Panc1 (cell line): ENCODE measurements at regions not wholly inside any gene's neighbourhood (a gene's known extent, or its start where the extent isn't known, plus 50 kb on each side); places are given as distances from the start of the nearest gene placed in this dataset.

ENCODE experiments used
- ATAC-seq: fragments of 200-7000 bp; cut with Tn5 transposase; 2 replicates; pipeline ENCODE4 v1.9.1; 2020; ENCODE audit warnings: mild to moderate bottlenecking, moderate library complexity
- BruUV-seq: library from RNA; stranded (reverse); fragments of 400-500 nt; replicated peaks from 2 replicates; lab custom pipeline; 2021; lab: Mats Ljungman, UMichigan
- CTCF ChIA-PET: fragments of 300-600 bp; sonication (Branson Sonifier 250); formaldehyde crosslinking; loops from one replicate; lab custom pipeline; 2022; ENCODE audit warnings: antibody characterized with exemption; lab: Charles Lee
- POLR2A ChIA-PET: fragments of 300-600 bp; sonication (Branson Sonifier 250); formaldehyde crosslinking; loops from one replicate; lab custom pipeline; 2022; ENCODE audit warnings: antibody characterized with exemption; lab: Charles Lee
- DNase-seq: peaks from one replicate; pipeline ENCODE4 v3.0.0-alpha.2; 2010; ENCODE audit warnings: low read depth, low spot score
- H3K27ac ChIP-seq: 2 replicates; pipeline ENCODE4 v1.5.1; 2011; ENCODE audit warnings: mild to moderate bottlenecking, low read length, inconsistent platforms
- H3K27me3 ChIP-seq: fragments of 200-500 bp; sonication (Bioruptor generic); 2 replicates; pipeline ENCODE4 v1.6.0; 2014; ENCODE audit warnings: low read length, inconsistent platforms; ENCODE audit not compliant: control insufficient read depth, insufficient read depth
- H3K36me3 ChIP-seq: fragments of 200-500 bp; sonication (Bioruptor generic); 2 replicates; pipeline ENCODE4 v1.5.1; 2014; ENCODE audit warnings: inconsistent platforms, mild to moderate bottlenecking, low read length, moderate library complexity; ENCODE audit not compliant: control insufficient read depth, insufficient read depth
- H3K4me1 ChIP-seq: 2 replicates; pipeline ENCODE4 v1.5.1; 2011; ENCODE audit warnings: inconsistent platforms, mild to moderate bottlenecking, low read length, moderate library complexity; ENCODE audit not compliant: control insufficient read depth, insufficient read depth
- H3K4me3 ChIP-seq, 2 experiments: 2 replicates each; pipeline ENCODE4 v1.5.1; 2011 to 2012; ENCODE audit warnings: low read depth in 2 of 2, low read length in 2 of 2, mild to moderate bottlenecking in 2 of 2, inconsistent platforms in 1 of 2, moderate library complexity in 1 of 2
- H3K9me3 ChIP-seq: fragments of 200-500 bp; sonication (Bioruptor generic); 2 replicates; pipeline ENCODE4 v1.5.1; 2014; ENCODE audit warnings: low read depth, mild to moderate bottlenecking, inconsistent platforms, low read length, moderate library complexity; ENCODE audit not compliant: control insufficient read depth, insufficient read depth
- CTCF ChIP-seq: fragments of 450-650 bp; IDR thresholded peaks from 2 replicates; pipeline ENCODE4 v1.5.1; 2017; ENCODE audit warnings: mild to moderate bottlenecking
- POLR2AphosphoS5 ChIP-seq: IDR thresholded peaks from 2 replicates; pipeline ENCODE4 v1.6.1; 2012; ENCODE audit warnings: mild to moderate bottlenecking, low read depth, low read length, moderate library complexity
- REST ChIP-seq, 2 experiments: IDR thresholded peaks; 2 replicates each; pipeline ENCODE4 v1.6.1; 2011 to 2012; ENCODE audit warnings: low read depth in 2 of 2, control low read depth in 1 of 2, low read length in 1 of 2, mild to moderate bottlenecking in 1 of 2, moderate library complexity in 1 of 2; ENCODE audit not compliant: insufficient read depth in 1 of 2
- SIN3A ChIP-seq: IDR thresholded peaks from 2 replicates; pipeline ENCODE4 v1.6.1; 2012; ENCODE audit warnings: low read depth, mild to moderate bottlenecking, low read length, moderate library complexity, borderline replicate concordance; ENCODE audit not compliant: insufficient read depth
- TCF7L2 ChIP-seq: IDR thresholded peaks from 2 replicates; pipeline ENCODE4 v1.6.1; 2011; ENCODE audit warnings: mild to moderate bottlenecking, low read depth, low read length, inconsistent platforms
- in situ Hi-C: cut with HindIII; loops from 2 replicates; pipeline ENCODE4 v1.10.0; 2016; ENCODE audit warnings: low sequenced_read_pairs, low pct_unique_long_range_greater_than_20kb
- intact Hi-C: fragments of 100-400 bp; cut with micrococcal nuclease; formaldehyde crosslinking; loops from one replicate; pipeline ENCODE4 v1.10.0; 2022; ENCODE audit not compliant: unreplicated experiment

GRCh38 chr13:105607426-105607825 is 928.0 kb downstream of the EFNB2 start:
- intact Hi-C loops: no loop called here
- no peak for TF ChIP-seq SIN3A
- TF ChIP-seq CTCF: no peak
- no peak for TF ChIP-seq TCF7L2
- H3K27me3 ChIP-seq: no peaks in the 10 kb centered on the region
- BruUV-seq: no TSS peak
- no peaks in the 10 kb centered on the region for H3K4me1 ChIP-seq
- no peak overlapping the region for H3K27ac ChIP-seq
- no peaks in the 10 kb centered on the region for H3K36me3 ChIP-seq
- in situ Hi-C loops: no loop called here
- ChIA-PET POLR2A (no interaction called here), CTCF (no interaction called here)
- no peak for ATAC-seq
- no peak for DNase-seq
- H3K4me3 ChIP-seq: no peak overlapping the region
- no peaks in the 10 kb centered on the region for H3K9me3 ChIP-seq

GRCh38 chr13:105607016-105607415 is 928.4 kb downstream of the EFNB2 start:
- Histone ChIP-seq H3K4me3 (no peak overlapping the region), H3K9me3 (no peaks in the 10 kb centered on the region), H3K4me1 (no peaks in the 10 kb centered on the region), H3K36me3 (no peaks in the 10 kb centered on the region), H3K27ac (no peak overlapping the region), H3K27me3 (no peaks in the 10 kb centered on the region)
- POLR2A ChIA-PET: no interaction called here
- intact Hi-C loops: no loop called here
- TF ChIP-seq CTCF (no peak), REST (IDR thresholded peaks at IDR 0.05; ENCODE audit: insufficient read depth in 1 of 2, low read depth in 2 of 2, low read length in 1 of 2) (no peak), POLR2AphosphoS5 (no peak), TCF7L2 (no peak), SIN3A (no peak)
- in situ Hi-C loops: no loop called here
- DNase-seq (no peak), ATAC-seq (no peak)
- BruUV-seq: no TSS peak
- CTCF ChIA-PET: no interaction called here
